HepG2 (cell line): ENCODE measurements at regions not wholly inside any gene's neighbourhood (a gene's known extent, or its start where the extent isn't known, plus 50 kb on each side); places are given as distances from the start of the nearest gene placed in this dataset.

Experiments used
- ATAC-seq: fragments of 200-7000 bp; cut with Tn5 transposase; 3 replicates; pipeline ENCODE4 v1.9.1; 2020; ENCODE audit warnings: mild to moderate bottlenecking, moderate library complexity
- BruUV-seq: library from RNA; stranded (reverse); fragments of 400-500 nt; replicated peaks from 2 replicates; lab custom pipeline; 2021; lab: Mats Ljungman, UMichigan
- CTCF ChIA-PET: fragments of 300-600 bp; formaldehyde crosslinking; extraction: SDS; loops from one replicate; lab custom pipeline; 2021; ENCODE audit warnings: low total read pairs, inconsistent platforms, low intra/inter-chr PET ratio; lab: Yijun Ruan, JAX
- POLR2A ChIA-PET: fragments of 350-600 bp; sonication (Branson Sonifier 250); formaldehyde crosslinking; loops from one replicate; lab custom pipeline; 2020; ENCODE audit warnings: antibody characterized with exemption, inconsistent platforms; lab: Yijun Ruan, JAX
- DNase-seq: peaks from one replicate; pipeline ENCODE4 v3.0.0-alpha.2; 2015; ENCODE audit warnings: low spot score
- FAIRE-seq: peaks from 3 replicates; lab custom pipeline; 2011; peaks lifted over from hg19 to GRCh38; lab: Jason Lieb, UNC
- H2AFZ ChIP-seq: one replicate; pipeline ENCODE4 v1.6.1; 2011; ENCODE audit warnings: low read length, inconsistent platforms
- H3K27ac ChIP-seq: fragments of 300-600 bp; 3 replicates; pipeline ENCODE4 v1.8.0; 2011; ENCODE audit warnings: mixed run types, mild to moderate bottlenecking, mixed read lengths, low read length, inconsistent platforms; ENCODE audit not compliant: insufficient read depth; ENCODE audit errors: extremely low read length
- H3K27me3 ChIP-seq, 2 experiments: fragments of 200-600 bp in 1 of 2; 2 replicates in 1 of 2; 3 replicates in 1 of 2; pipeline versions ENCODE4 v1.6.0 to v1.8.0; 2011; ENCODE audit warnings: low read length in 2 of 2, mild to moderate bottlenecking in 2 of 2, moderate library complexity in 2 of 2, inconsistent platforms in 1 of 2; ENCODE audit not compliant: insufficient read depth in 2 of 2, control insufficient read depth in 1 of 2
- H3K36me3 ChIP-seq, 2 experiments: fragments of 200-600 bp in 1 of 2; replicated peaks in 1 of 2; 2 replicates in 1 of 2; 3 replicates in 1 of 2; pipeline versions ENCODE4 v1.5.1 to v1.8.0; 2011; ENCODE audit warnings: low read length in 2 of 2, inconsistent platforms in 1 of 2; ENCODE audit not compliant: insufficient read depth in 2 of 2, control insufficient read depth in 1 of 2
- H3K4me1 ChIP-seq: 2 replicates; pipeline ENCODE4 v1.5.1; 2012; ENCODE audit warnings: low read length, inconsistent platforms; ENCODE audit not compliant: insufficient read depth
- H3K4me2 ChIP-seq: 2 replicates; pipeline ENCODE4 v1.6.0; 2011; ENCODE audit warnings: low read depth, low read length, inconsistent platforms
- H3K4me3 ChIP-seq, 3 experiments: fragments of 200-600 bp in 1 of 3; sonication (generic), shearing (Covaris generic) in 1 of 3; replicated peaks in 1 of 3; 2 replicates each; pipeline ENCODE4 v1.5.1; 2011 to 2016; ENCODE audit warnings: low read length in 3 of 3, inconsistent platforms in 2 of 3, low read depth in 2 of 3, mild to moderate bottlenecking in 2 of 3, control low read depth in 1 of 3, mixed read lengths in 1 of 3; ENCODE audit not compliant: insufficient read depth in 1 of 3
- H3K79me2 ChIP-seq: one replicate; pipeline ENCODE4 v1.6.1; 2011; ENCODE audit warnings: low read length, inconsistent platforms; ENCODE audit not compliant: insufficient read depth
- H3K9ac ChIP-seq: 2 replicates; pipeline ENCODE4 v1.6.0; 2011; ENCODE audit warnings: mild to moderate bottlenecking, low read depth, low read length, inconsistent platforms; ENCODE audit not compliant: insufficient read depth
- H3K9me3 ChIP-seq: 2 replicates; pipeline ENCODE4 v1.5.1; 2012; ENCODE audit warnings: mild to moderate bottlenecking, low read length
- H4K20me1 ChIP-seq: 2 replicates; pipeline ENCODE4 v1.6.0; 2011; ENCODE audit warnings: inconsistent platforms, mild to moderate bottlenecking, low read length, moderate library complexity; ENCODE audit not compliant: insufficient read depth
- FOXP1 ChIP-seq, 2 experiments: fragments of 450-650 bp in 1 of 2; IDR thresholded peaks; 2 replicates each; pipeline ENCODE4 v1.6.1; 2017 to 2018; ENCODE audit warnings: antibody characterized with exemption in 1 of 2
- KDM4B ChIP-seq: sonication (generic); formaldehyde crosslinking; IDR thresholded peaks from 2 replicates; pipeline ENCODE4 v1.4.0; 2020; ENCODE audit warnings: missing genetic modification reagents
- LBX2 ChIP-seq: sonication (generic); formaldehyde crosslinking; IDR thresholded peaks from 2 replicates; pipeline ENCODE4 v1.5.0; 2020; ENCODE audit warnings: missing genetic modification reagents, mild to moderate bottlenecking, borderline replicate concordance
- NAIF1 ChIP-seq: sonication (generic); formaldehyde crosslinking; IDR thresholded peaks from 2 replicates; pipeline ENCODE4 v1.5.0; 2020; ENCODE audit warnings: mild to moderate bottlenecking, missing genetic modification reagents, borderline replicate concordance
- NFRKB ChIP-seq: fragments of 450-650 bp; IDR thresholded peaks from 2 replicates; pipeline ENCODE4 v1.6.1; 2017
- NRL ChIP-seq: sonication (generic); formaldehyde crosslinking; IDR thresholded peaks from 2 replicates; pipeline ENCODE4 v1.5.0; 2020; ENCODE audit warnings: missing genetic modification reagents, mild to moderate bottlenecking, moderate library complexity, borderline replicate concordance
- RBM39 ChIP-seq: fragments of 200-400 bp; formaldehyde crosslinking; IDR thresholded peaks from one replicate; pipeline ENCODE4 v1.6.1; 2018; ENCODE audit warnings: antibody characterized with exemption, mild to moderate bottlenecking, low read depth, low read length; ENCODE audit not compliant: poor library complexity, severe bottlenecking
- SATB2 ChIP-seq: sonication (generic); formaldehyde crosslinking; IDR thresholded peaks from 2 replicates; pipeline ENCODE4 v1.5.0; 2020; ENCODE audit warnings: missing genetic modification reagents
- TCF12 ChIP-seq, 2 experiments: fragments of 450-650 bp in 1 of 2; sonication (generic) in 1 of 2; formaldehyde crosslinking in 1 of 2; IDR thresholded peaks; 2 replicates each; pipeline versions ENCODE4 v1.6.1 to v1.8.0; 2017 to 2022; ENCODE audit warnings: antibody characterized with exemption in 1 of 2, mild to moderate bottlenecking in 1 of 2, missing genetic modification reagents in 1 of 2, moderate library complexity in 1 of 2
- TEF ChIP-seq: sonication (generic); formaldehyde crosslinking; IDR thresholded peaks from 2 replicates; pipeline ENCODE4 v1.5.0; 2020; ENCODE audit warnings: missing genetic modification reagents
- ZFP1 ChIP-seq: IDR thresholded peaks from 2 replicates; pipeline ENCODE4 v1.6.1; 2016
- ZNF274 ChIP-seq: sonication (generic); formaldehyde crosslinking; IDR thresholded peaks from 2 replicates; pipeline ENCODE4 v1.5.1; 2020; ENCODE audit warnings: mild to moderate bottlenecking, missing genetic modification reagents
- ZNF354B ChIP-seq: sonication (generic); formaldehyde crosslinking; IDR thresholded peaks from 2 replicates; pipeline ENCODE4 v1.8.0; 2022; ENCODE audit warnings: mild to moderate bottlenecking, missing genetic modification reagents
- ZNF607 ChIP-seq: sonication (generic); formaldehyde crosslinking; IDR thresholded peaks from 2 replicates; pipeline ENCODE4 v1.5.1; 2020; ENCODE audit warnings: missing genetic modification reagents, mild to moderate bottlenecking, borderline replicate concordance
- WGBS: methylation state at CpG from one replicate; pipeline ENCODE4 v1.1.6; 2017; ENCODE audit warnings: low lambda C conversion rate; 5-methylcytosine and 5-hydroxymethylcytosine counted together
- in situ Hi-C: cut with HindIII; loops from 2 replicates; pipeline ENCODE4 v1.10.0; 2017; ENCODE audit warnings: low pct_unique_long_range_greater_than_20kb; ENCODE audit not compliant: extremely low pct_ligation_motif_present
- intact Hi-C: fragments of 100-400 bp; cut with micrococcal nuclease; formaldehyde crosslinking; loops from one replicate; pipeline ENCODE4 v1.10.0; 2022; ENCODE audit not compliant: unreplicated experiment

GRCh38 chr1:213921311-213921710, 66.5 kb upstream of the PROX1 start (continued):
- TF ChIP-seq FOXP1 (IDR thresholded peaks at IDR 0.05) = no peak
- TF ChIP-seq FOXP1 (CRISPR knock-in tag; IDR thresholded peaks at IDR 0.05) = no peak
- TF ChIP-seq SATB2 (CRISPR knock-in tag) = no peak
- no peak for TF ChIP-seq ZNF354B
- no peak for TF ChIP-seq TEF (CRISPR knock-in tag)
- TF ChIP-seq ZNF607 (CRISPR knock-in tag) = no peak
- no peak for TF ChIP-seq ZNF274 (CRISPR knock-in tag)
- no peak for TF ChIP-seq NRL (CRISPR knock-in tag)
- no peak for TF ChIP-seq TCF12 (IDR thresholded peaks at IDR 0.05)
- TF ChIP-seq TCF12 (CRISPR knock-in tag; IDR thresholded peaks at IDR 0.05) = no peak
- TF ChIP-seq RBM39 = no peak

GRCh38 chr1:213921712-213922111, 66.1 kb upstream of the PROX1 start:
- Histone ChIP-seq H2AFZ (no peak overlapping the region), H4K20me1 (no peaks in the 10 kb centered on the region), H3K4me1 (no peaks in the 10 kb centered on the region), H3K9ac (no peak overlapping the region), H3K79me2 (no peaks in the 10 kb centered on the region), H3K4me2 (no peak overlapping the region)
- CTCF ChIA-PET = no interaction called here
- FAIRE-seq = no peak
- BruUV-seq = no TSS peak
- no peak for DNase-seq
- 80% methylated on average over 5 of the region's 5 CpGs for WGBS
- intact Hi-C loops = no loop called here
- no peak for TF ChIP-seq LBX2 (CRISPR knock-in tag)
- TF ChIP-seq NFRKB = no peak
- no peak for TF ChIP-seq KDM4B (CRISPR knock-in tag)
- no peak for TF ChIP-seq ZFP1 (CRISPR knock-in tag)
- TF ChIP-seq NAIF1 (CRISPR knock-in tag) = no peak
- TF ChIP-seq, all 625 proteins: peak for 0
- H3K9me3 ChIP-seq = no peaks in the 10 kb centered on the region
- in situ Hi-C loops = no loop called here
- H3K27me3 ChIP-seq = no peaks in the 10 kb centered on the region
- H3K36me3 ChIP-seq = no peaks in the 10 kb centered on the region
- no peak overlapping the region for H3K4me3 ChIP-seq
- POLR2A ChIA-PET = no interaction called here
- no peak overlapping the region for H3K27ac ChIP-seq
- no peak for ATAC-seq
